ENCODE measurements at regions not wholly inside any gene's neighbourhood (a gene's known extent, or its start where the extent isn't known, plus 50 kb on each side); places are given as distances from the start of the nearest gene placed in this dataset.

DNA sequence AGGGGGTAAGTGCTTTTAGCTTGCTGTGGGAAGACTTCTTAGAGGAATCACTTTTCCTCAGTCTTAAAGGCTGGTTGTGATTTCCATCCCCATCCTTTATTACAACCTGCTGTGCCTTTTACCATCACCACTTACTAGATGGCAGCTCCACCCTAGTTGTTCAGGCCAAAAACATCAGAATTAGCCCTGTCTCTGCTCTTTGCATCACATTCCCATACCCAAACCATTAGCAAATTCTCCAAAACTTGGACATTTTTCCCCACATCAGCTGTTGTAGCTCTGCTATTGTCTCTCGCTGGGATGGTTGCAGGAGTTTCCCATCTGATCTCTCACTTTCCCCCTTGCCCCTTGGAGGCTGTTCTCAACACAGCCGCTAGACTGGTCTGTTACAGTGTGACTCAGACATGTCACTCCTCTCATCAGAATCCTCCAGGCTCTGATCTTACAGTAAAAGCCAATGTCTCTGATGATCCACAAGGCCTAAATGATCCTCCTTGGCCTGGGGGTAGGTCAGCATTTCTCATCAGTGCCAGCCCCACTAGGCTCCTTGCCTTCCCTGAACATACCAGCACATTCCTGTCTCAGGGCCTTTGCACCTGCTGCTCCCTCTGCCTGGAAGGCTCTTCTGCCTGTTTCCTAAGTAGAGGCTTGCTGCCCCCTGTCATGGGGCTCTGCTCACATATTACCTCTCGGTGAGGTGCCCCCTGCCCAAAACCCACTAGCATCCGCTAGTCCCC, 102.5 kb downstream of the BEGAIN start (continued):
- TF ChIP-seq CHD1 (IDR thresholded peaks at IDR 0.05; ENCODE audit: low read depth, low read length) (no peak), POU5F1 (IDR thresholded peaks at IDR 0.05; ENCODE audit: low read depth, low read length) (no peak), HDAC2 (IDR thresholded peaks at IDR 0.05; ENCODE audit: borderline replicate concordance in 1 of 2, low read depth in 2 of 2, low read length in 2 of 2) (no peak), USF2 (IDR thresholded peaks at IDR 0.05; ENCODE audit: low read length) (no peak)

Data from H1 (cell line).